ENCODE measurements at regions not wholly inside any gene's neighbourhood (a gene's known extent, or its start where the extent isn't known, plus 50 kb on each side); places are given as distances from the start of the nearest gene placed in this dataset.

GRCh38 chr10:30734901-30735300, 105.3 kb upstream of the LYZL2 start:
- TF ChIP-seq CBX5 (IDR thresholded peaks at IDR 0.05; ENCODE audit: low read depth, low read length) (no peak), CTCF (IDR thresholded peaks at IDR 0.05; ENCODE audit: control extremely low read depth in 1 of 3, insufficient read depth in 1 of 3, low read depth in 1 of 3, low read length in 3 of 3) (no peak), EP300 (IDR thresholded peaks at IDR 0.05; ENCODE audit: borderline replicate concordance in 1 of 2, low read depth in 2 of 2, low read length in 2 of 2) (no peak), CHD2 (IDR thresholded peaks at IDR 0.05; ENCODE audit: low read length) (no peak), POLR2AphosphoS5 (IDR thresholded peaks at IDR 0.05; ENCODE audit: low read depth, low read length) (no peak), SRF (IDR thresholded peaks at IDR 0.05; ENCODE audit: low read depth, low read length) (no peak), TEAD4 (IDR thresholded peaks at IDR 0.05; ENCODE audit: low read depth, low read length) (no peak), SP1 (IDR thresholded peaks at IDR 0.05; ENCODE audit: low read depth, low read length) (no peak), POLR2A (IDR thresholded peaks at IDR 0.05; ENCODE audit: control extremely low read depth in 1 of 2, low read depth in 2 of 2, low read length in 2 of 2) (no peak)

Data from H1 (cell line).